Lung microvascular endothelial cell (primary cell): ENCODE measurements at regions not wholly inside any gene's neighbourhood (a gene's known extent, or its start where the extent isn't known, plus 50 kb on each side); places are given as distances from the start of the nearest gene placed in this dataset.
A peak's percentile ranks its signal among the peaks of the same experiment; 100 is the strongest.
"Not testable (repeated sequence)": the region's sequence is repeated elsewhere in the genome, so short reads cannot be mapped to it uniquely, and the experiment has no call there.

ENCODE experiments used
- DNase-seq, 2 donors: peaks; one replicate each; pipeline versions ENCODE4 v3.0.0 to v3.0.0-alpha.2; 2010; ENCODE audit warnings: low read depth in 2 of 2

DNA sequence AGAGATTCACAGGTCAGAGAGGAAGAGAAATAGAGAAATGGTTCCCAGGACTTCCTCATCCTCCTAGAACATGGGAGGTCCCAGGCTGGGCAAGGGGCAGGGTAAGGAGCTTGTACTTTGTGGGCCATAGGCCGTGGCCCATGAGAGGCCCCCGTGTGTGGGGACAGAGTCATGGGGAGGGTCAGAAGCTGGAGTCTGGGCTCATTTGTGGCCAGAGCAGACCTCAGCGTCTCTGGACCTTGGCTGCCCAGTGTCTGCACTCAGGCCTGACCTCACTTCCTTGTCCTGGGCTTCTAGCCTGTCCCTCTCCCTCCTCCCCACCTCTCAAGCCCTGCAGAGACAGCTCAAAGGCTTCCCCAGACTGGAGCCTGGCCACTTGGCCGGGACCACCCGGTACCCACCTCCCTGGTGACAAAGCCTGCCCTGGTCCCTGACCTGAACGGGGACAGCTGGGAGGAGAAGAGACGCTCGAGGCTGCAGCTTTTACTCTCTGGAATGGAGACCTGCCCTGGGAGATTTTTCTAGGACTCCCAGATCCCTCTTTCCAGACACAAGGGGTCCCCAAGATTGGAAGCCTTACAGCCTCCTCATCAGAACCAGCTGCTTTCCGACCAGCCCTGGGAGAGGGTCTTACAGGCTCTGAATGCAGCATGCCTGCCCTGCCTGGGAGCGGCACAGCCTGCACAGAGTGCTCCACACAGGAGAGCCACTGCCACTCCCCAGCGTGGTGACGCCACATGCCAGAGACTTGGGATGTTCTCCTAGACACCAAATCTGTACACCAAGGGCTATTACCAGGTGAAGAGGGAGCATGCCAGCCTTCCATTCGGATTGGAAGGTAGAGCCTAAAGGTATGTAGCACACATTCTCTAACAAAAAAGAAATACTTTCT lies 569.0 kb upstream of the B3GAT1 start:
- no peak for DNase-seq

DNA sequence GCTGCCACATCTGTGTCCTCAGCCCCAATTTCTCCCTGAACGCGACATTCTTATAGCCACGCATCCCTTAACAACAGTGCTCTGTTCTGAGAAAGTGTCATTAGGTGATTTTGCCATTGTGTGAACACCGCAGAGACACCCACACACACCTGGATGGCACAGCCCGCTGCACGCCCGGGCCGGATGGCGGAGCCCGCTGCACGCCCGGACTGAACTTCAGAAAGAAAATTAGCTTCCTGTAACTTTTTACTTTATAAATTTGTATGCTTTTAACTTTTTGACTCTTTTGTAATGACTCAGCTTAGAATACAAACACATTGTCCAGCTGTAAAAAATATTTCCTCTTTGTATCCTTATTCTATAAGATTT lies 567.0 kb upstream of the B3GAT1 start:
- DNase-seq: not testable (repeated sequence)

DNA sequence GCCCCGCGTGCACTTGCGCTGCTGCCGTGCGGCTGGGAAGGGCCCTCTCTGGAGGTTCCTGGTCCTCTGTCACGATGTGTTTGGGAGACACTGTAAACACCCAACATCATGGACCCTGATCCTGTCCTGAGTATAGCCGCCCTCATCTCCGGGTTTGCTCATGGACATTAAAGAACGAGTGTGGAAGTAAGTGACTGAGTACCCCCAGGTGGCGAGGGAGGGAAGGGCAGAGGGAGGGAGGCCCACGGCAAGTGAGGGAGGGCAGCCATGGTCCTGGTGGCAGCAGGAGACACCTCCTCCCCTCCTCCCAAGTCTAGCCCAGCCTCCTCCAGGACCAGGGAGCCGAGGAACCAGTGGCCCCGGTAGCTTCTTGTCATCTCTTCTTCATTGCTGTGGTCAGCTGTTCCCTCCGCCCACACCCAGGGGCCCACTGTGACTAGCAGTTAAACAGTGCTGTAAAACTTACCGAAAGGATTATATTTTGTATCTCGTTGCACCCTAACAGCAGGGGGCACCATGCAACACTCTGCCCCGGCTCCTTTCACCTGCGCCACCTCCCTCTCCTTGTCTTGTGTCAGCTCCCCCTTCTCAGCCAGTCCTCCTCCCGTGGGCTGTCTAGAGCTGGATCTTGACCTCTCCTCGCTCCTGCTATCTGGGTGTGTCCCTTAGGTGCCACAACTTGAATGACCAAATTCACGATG lies 566.5 kb upstream of the B3GAT1 start:
- DNase-seq: peak in 1 of 2 donors; percentile 33

DNA sequence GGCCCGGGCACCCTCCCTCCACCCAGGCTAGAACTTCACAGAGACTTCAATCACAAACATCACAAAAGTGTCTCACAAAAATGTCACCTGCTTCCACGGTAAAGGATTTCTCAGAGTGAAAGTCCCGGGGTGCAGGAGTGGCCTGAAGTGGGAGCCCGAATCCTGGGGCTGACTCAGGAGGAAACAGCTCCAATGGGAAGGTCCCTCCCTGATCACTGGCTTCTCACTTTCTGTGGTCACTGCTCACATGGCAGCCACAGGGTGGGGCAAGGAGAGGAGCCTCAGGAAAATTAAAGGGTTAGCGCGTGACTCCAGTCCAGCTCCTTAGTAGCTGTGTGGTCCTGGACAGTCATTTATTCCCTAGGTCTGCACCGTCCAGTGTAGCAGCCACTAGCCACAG lies 564.5 kb upstream of the B3GAT1 start:
- no peak for DNase-seq

GRCh38 chr11:134975866-134976376 lies 563.9 kb upstream of the B3GAT1 start:
- DNase-seq: no peak

DNA sequence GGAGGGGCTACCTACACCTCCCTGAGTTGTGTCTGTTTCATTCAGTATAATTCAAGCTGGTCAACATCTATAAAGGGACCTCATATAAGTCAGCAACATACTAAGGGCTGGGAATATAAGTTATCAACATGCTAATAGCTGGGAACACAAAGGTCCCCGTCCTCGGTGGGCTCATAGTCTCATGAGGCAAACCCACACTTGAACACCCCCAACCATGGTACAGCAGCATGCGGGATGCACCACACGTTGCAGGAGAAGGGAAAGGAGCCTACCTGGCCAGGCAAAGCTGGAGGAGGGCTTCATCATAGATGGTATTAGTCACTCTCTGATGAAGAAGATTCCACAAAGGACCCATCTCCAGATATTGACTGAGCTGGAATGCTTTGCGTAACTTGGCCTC lies 561.8 kb upstream of the B3GAT1 start:
- no peak for DNase-seq

DNA sequence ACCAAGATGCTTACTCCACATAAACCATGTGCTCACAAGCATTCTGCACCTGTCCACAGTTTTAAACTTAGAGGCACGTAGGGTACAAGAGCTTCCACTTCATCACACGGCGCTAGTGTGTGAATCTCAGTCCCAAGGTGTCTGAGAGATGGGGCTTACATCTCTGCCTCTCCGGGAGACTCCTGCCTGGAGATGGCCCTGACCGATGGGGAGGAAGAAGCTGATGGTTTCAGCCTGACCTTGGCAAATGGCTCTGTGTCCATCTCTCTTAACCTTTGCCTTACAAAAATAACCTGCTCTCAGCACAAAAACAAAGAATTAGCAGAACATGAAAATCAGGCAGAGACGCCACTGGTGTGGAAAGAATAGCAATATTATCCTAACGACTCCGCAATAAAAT lies 559.3 kb upstream of the B3GAT1 start:
- no peak for DNase-seq

DNA sequence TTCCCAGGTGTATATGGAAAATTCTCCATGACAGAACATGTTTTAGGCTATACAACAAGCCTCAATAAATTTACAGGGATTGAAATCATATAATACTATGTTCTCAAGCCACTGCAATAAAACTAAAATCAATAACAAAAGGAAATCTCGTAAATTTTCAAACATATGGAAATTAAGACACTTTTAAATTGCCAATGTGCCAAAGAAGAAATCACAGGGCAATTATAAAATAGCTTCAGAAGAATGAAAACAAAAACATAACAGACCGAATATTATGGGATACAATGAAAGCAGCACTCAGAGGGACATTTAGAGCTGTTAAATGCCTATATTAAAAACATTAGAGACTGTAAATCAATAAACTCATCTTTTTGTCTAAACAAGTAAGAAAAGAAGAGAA lies 555.7 kb upstream of the B3GAT1 start:
- DNase-seq: no peak

DNA sequence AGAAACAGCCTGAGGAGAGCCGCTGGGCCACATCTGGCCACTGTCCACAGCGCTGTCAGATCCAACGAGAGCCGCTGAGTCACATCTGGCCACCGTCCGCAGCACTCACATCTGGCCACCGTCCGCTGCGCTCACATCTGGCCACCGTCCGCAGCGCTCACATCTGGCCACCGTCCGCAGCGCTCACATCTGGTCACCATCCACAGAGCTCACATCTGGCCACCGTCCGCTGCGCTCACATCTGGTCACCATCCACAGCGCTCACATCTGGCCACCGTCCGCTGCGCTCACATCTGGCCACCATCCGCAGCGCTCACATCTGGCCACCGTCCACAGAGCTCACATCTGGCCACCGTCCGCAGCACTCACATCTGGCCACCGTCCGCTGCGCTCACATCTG lies 549.3 kb upstream of the B3GAT1 start:
- DNase-seq: not testable (repeated sequence)

DNA sequence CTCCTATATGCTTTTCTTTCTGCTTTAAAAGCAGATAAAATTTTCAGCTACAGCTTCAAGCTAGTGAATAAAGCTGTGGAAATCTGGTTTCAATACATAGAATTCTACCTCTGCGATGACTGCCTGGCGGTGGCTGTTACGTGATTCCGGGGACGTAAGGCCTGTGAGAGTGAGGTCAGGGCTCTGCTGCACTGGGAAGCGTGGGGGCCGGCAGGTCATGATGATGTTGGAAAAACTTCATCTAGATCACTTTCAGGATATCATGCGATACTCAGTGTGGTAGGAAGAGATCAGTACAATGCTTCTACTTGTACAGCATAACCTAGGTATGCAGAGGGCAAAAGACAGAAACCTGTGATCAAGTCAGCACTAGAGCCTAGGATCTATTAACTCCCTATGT lies 546.8 kb upstream of the B3GAT1 start:
- peak in 1 of 2 donors; percentile 66 for DNase-seq

GRCh38 chr11:134958336-134958640 lies 546.2 kb upstream of the B3GAT1 start:
- DNase-seq: no peak

DNA sequence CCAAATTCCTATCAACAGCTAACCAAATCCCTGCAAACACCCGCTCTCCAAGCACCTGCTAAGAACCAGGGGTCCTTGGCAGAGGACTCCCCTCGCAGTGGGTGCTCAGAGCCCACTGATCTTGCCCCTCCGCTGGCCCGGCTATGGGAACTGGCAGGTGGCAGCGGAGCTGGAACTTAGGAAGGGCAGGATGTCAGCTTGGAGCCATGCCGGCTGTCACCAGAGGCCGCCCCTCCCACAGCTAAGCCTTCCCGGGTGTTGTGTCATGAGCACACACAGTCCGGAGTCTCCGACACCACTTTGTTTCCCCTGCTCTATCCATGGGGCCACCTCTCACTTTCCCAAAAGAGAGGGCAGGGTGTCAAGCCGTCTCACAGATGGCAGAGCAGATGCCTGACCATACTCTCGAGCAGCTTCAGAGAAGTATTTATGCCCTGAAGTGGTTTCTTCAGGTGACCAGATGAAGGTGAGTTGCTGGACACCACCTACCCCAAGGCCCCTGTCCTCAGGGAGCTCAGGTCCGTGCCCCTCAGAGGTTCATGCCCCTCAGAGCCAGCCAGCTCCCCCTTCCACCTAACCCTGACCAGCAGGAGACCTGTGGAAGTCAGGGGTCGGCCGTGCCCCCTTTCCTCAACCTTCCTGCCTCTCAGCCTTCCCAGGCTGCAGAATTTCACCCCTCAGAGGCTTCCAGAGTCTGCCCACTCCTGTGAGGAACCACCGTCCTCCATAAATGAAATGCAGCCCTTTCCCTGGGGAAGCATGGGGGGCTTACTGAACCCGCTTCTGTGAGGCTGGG lies 545.7 kb upstream of the B3GAT1 start:
- no peak for DNase-seq

GRCh38 chr11:134956450-134957210 lies 544.6 kb upstream of the B3GAT1 start:
- DNase-seq: no peak

DNA sequence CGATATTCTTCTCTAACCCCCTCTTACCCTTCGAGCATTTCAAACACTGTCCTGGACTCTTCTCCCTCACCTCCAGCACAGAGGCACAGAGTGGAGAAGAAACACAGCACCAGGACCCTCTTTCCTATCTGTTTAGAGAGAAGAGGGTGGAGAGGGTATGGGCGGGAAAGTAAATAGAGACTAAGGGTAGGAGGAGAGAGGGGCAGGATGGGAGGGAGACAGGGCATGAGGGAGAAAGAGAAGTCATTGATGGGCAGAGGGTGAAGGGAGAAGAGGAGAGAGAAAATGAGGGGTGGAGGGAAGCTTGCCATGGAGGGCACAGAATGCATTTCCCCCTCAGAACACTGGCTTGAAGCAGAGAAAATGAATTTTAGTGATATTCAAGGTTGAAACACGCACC lies 543.9 kb upstream of the B3GAT1 start:
- not testable (repeated sequence) for DNase-seq

DNA sequence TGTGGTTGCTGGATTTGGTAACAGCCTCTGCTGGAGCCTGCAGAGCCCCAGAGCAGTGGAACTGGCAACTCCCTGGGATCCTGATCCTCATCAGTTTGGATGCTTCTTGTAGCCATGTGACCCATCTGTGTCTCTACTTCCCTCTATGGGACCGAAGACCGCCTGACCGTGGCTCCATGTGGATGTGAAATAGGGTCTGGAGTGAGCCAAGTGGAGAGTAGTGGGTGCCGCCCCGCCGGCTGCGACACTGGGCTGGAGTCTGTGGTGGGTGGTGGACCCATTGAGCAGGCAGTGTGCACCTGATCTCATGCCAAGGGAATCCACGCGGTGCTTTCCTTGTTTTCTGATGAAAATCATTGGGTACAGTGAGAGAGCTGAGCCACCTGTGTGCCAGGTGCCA lies 543.2 kb upstream of the B3GAT1 start:
- no peak for DNase-seq

DNA sequence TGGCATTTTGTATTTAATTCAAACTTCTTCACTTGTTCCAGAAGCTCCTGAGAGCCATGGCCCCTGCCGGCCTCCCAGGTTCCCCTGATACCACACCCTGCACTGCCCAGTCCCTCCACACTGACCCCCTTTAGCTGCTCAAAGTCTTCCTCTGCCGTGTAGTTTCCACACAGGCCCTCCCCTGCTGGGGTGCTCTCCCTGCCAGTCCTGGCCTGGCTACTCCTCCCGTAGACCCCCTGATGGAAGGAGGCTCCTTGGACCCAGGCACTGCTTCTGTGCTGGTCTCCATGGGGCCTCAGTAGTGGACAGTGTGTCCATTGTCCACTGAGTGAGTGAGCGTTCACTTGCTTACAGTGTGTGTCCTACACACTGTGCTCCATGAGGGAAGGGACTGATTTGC lies 542.4 kb upstream of the B3GAT1 start:
- not testable (repeated sequence) for DNase-seq

DNA sequence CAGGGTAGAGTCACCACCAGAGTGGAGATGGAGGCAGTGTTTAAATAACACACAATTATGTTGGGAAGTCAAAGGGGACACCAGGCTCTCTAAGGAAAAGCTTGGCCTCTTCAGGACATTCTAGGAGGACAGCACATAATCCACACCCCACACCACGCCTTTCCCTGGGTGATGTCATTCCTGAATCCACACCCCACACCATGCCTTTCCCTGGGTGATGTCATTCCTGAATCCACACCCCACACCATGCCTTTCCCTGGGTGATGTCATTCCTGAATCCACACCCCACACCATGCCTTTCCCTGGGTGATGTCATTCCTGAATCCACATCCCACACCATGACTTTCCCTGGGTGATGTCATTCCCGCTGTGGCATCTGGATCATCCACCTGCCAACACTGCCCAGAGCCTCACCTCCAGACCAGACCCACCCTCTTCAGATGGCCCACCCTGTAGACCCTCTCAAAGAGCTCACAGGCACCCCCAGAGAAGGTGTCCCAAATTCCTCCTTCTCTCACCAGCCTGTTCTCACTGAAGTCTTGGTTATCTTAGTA lies 541.5 kb upstream of the B3GAT1 start:
- DNase-seq: not testable (repeated sequence)

DNA sequence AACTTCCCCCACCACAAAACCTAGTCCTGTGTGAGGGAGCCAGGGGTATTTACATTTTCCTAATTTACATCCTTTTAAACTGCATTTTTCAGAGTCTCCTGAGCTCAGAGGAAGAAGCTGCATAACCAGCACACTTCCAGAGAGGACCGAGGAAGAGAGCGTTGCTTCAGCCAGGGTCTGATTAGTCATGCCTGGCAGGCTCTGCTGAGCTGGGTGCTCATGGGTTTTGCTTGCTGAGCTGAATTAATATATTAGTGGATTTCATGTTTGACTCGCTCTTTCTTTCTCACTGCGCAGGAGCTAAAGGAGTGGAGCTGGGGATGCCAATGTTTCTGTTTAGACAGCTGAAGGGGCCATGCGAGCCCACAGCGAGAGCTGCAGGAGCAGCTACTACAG lies 539.3 kb upstream of the B3GAT1 start:
- DNase-seq: peak in 1 of 2 donors; percentile 63

DNA sequence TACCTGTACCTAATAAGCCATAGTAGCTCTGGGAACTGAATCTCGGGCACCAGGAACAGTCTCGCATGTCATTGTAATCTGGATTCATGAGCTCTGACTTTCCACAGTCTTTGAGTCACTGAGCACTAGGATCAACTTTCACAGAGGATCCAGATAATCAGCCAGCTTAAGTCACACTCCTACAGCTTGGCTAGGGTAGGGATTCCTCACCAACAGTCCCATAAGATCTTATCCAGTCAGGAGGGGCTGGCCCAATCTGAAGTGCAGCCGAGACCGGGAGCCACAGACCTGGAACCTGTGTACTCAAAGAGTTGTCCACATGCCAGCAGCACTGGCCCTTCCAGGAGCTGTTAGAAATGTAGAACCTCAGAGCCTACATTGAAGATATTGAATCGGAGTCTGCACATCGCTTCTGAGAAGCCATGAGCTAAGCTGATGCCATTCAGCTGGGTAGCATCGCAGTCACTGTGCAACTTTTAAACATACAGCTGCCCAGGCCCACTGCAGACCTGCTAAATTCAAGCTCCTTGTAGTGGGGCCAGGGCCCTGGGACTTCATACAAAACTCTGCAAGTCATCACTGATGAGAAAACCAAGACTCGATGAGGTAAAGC lies 538.8 kb upstream of the B3GAT1 start:
- DNase-seq: peak in 1 of 2 donors; percentile 8
